Neutrophil (primary cell): ENCODE measurements at regions not wholly inside any gene's neighbourhood (a gene's known extent, or its start where the extent isn't known, plus 50 kb on each side); places are given as distances from the start of the nearest gene placed in this dataset.

Experiments used
- H3K27ac ChIP-seq: fragments of 200-600 bp; sonication (generic); 2 replicates; pipeline ENCODE4 v1.5.1; 2016; ENCODE audit warnings: mild to moderate bottlenecking, moderate library complexity
- H3K27me3 ChIP-seq: fragments of 200-600 bp; sonication (generic); 2 replicates; pipeline ENCODE4 v1.6.0; 2016; ENCODE audit warnings: mild to moderate bottlenecking
- H3K36me3 ChIP-seq: fragments of 200-600 bp; sonication (generic); 2 replicates; pipeline ENCODE4 v1.5.1; 2017
- H3K4me1 ChIP-seq, 2 experiments: fragments of 200-600 bp in 1 of 2; sonication (generic) in 1 of 2; 1 replicate in 1 of 2; 2 replicates in 1 of 2; pipeline versions ENCODE4 v1.5.1 to v1.6.1; 2013 to 2016; ENCODE audit warnings: low read depth in 1 of 2, low read length in 1 of 2, mild to moderate bottlenecking in 1 of 2, moderate library complexity in 1 of 2; ENCODE audit not compliant: control insufficient read depth in 1 of 2, insufficient read depth in 1 of 2
- H3K4me3 ChIP-seq, 2 experiments: fragments of 200-600 bp in 1 of 2; sonication (generic) in 1 of 2; 1 replicate in 1 of 2; 2 replicates in 1 of 2; pipeline ENCODE4 v1.5.1; 2013 to 2016; ENCODE audit warnings: low read depth in 1 of 2, low read length in 1 of 2, mild to moderate bottlenecking in 1 of 2, moderate library complexity in 1 of 2
- H3K9me3 ChIP-seq: fragments of 200-600 bp; sonication (generic); 2 replicates; pipeline ENCODE4 v1.5.1; 2016
- CTCF ChIP-seq: fragments of 200-600 bp; sonication (generic); IDR thresholded peaks from 2 replicates; pipeline ENCODE4 v1.5.1; 2016; ENCODE audit warnings: antibody characterized with exemption

GRCh38 chr13:99436686-99437416, 64.4 kb upstream of the TM9SF2 start:
- peaks cover 21 to 32% of the 10 kb centered on the region in 2 experiments for H3K4me1 ChIP-seq
- H3K36me3 ChIP-seq: no peaks in the 10 kb centered on the region
- TF ChIP-seq CTCF: peak; percentile 100
- H3K27ac ChIP-seq: no peak overlapping the region
- peak overlapping the region; percentile 2 to 36 for H3K4me3 ChIP-seq
- H3K9me3 ChIP-seq: no peaks in the 10 kb centered on the region
- H3K27me3 ChIP-seq: peaks cover 54% of the 10 kb centered on the region

GRCh38 chr13:99439048-99439447, 62.2 kb upstream of the TM9SF2 start:
- no peak for TF ChIP-seq CTCF
- Histone ChIP-seq H3K4me3 (no peak overlapping the region), H3K4me1 (peaks cover 10% of the 10 kb centered on the region in 2 experiments), H3K27ac (no peak overlapping the region), H3K9me3 (no peaks in the 10 kb centered on the region), H3K36me3 (no peaks in the 10 kb centered on the region), H3K27me3 (peaks cover 32% of the 10 kb centered on the region)

- Histone ChIP-seq H3K27me3 (peaks cover 32% of the 10 kb centered on the region), H3K9me3 (no peaks in the 10 kb centered on the region), H3K36me3 (no peaks in the 10 kb centered on the region), H3K4me3 (no peak overlapping the region), H3K27ac (no peak overlapping the region), H3K4me1 (peaks cover 8 to 10% of the 10 kb centered on the region in 2 experiments)
- TF ChIP-seq CTCF: no peak
Measured at GRCh38 chr13:99439850-99440604, 61.2 kb upstream of the TM9SF2 start.

- no peak overlapping the region for H3K27ac ChIP-seq
- H3K4me1 ChIP-seq: no peaks in the 10 kb centered on the region
- TF ChIP-seq CTCF: peak; percentile 95
- no peak overlapping the region for H3K4me3 ChIP-seq
- peaks cover 32% of the 10 kb centered on the region for H3K27me3 ChIP-seq
- no peaks in the 10 kb centered on the region for H3K36me3 ChIP-seq
- H3K9me3 ChIP-seq: no peaks in the 10 kb centered on the region
Measured at GRCh38 chr13:99442273-99442895, 58.9 kb upstream of the TM9SF2 start.

- no peak for TF ChIP-seq CTCF
- no peak overlapping the region for H3K4me3 ChIP-seq
- H3K4me1 ChIP-seq: no peaks in the 10 kb centered on the region
- H3K36me3 ChIP-seq: no peaks in the 10 kb centered on the region
- H3K27me3 ChIP-seq: peaks cover 2% of the 10 kb centered on the region
- H3K27ac ChIP-seq: no peak overlapping the region
- H3K9me3 ChIP-seq: no peaks in the 10 kb centered on the region
Measured at GRCh38 chr13:99446242-99446641, 55.0 kb upstream of the TM9SF2 start.
